ENCODE measurements at regions not wholly inside any gene's neighbourhood (a gene's known extent, or its start where the extent isn't known, plus 50 kb on each side); places are given as distances from the start of the nearest gene placed in this dataset.
"Not testable (repeated sequence)": the region's sequence is repeated elsewhere in the genome, so short reads cannot be mapped to it uniquely, and the experiment has no call there.

DNA sequence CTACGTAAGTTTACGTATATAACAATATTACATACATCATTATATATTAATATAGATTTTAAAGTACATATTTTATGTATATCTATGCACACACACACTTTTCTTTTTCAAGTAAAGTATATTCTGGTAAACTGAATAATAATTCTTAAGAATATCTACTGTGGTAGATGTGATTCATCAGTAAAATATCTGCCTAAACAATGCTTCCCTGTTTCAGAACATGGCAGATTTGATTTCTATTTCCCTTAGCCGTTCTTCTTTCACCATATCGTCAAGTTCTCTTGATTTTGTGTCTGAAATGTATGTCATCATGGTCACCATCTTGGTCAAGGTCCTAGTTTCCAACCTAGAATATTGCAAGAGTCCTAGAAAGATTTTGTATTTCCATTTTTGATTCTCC lies 195.6 kb downstream of the HDGFL1 start:
- H3K4me3 ChIP-seq (ENCODE audit: low read depth, low read length) = no peak overlapping the region
- TF ChIP-seq, protein P1, sequence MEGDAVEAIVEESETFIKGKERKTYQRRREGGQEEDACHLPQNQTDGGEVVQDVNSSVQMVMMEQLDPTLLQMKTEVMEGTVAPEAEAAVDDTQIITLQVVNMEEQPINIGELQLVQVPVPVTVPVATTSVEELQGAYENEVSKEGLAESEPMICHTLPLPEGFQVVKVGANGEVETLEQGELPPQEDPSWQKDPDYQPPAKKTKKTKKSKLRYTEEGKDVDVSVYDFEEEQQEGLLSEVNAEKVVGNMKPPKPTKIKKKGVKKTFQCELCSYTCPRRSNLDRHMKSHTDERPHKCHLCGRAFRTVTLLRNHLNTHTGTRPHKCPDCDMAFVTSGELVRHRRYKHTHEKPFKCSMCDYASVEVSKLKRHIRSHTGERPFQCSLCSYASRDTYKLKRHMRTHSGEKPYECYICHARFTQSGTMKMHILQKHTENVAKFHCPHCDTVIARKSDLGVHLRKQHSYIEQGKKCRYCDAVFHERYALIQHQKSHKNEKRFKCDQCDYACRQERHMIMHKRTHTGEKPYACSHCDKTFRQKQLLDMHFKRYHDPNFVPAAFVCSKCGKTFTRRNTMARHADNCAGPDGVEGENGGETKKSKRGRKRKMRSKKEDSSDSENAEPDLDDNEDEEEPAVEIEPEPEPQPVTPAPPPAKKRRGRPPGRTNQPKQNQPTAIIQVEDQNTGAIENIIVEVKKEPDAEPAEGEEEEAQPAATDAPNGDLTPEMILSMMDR (IDR thresholded peaks at IDR 0.05; ENCODE audit: borderline replicate concordance, insufficient read depth, low read depth, low read length) = no peak

DNA sequence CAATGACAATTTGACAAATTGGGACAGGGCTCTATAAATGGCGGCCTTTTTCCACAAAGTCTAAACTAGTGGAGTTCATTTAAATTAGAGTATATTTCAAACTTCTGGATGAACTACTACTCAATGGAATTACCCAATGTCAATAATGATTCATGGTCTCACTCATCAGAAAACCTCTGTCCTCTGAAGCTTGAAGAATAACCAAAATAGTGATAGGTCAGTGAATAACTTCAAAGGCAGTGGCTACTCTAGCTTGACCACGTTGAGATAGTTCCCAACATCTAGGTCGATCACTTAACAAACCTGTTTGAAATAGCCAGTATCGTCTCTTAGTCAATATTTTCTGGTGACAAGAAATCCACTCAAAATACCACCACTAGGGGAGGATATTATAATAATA lies 197.6 kb downstream of the HDGFL1 start:
- TF ChIP-seq, protein P1 (IDR thresholded peaks at IDR 0.05; ENCODE audit: borderline replicate concordance, insufficient read depth, low read depth, low read length) = no peak
- H3K4me3 ChIP-seq (ENCODE audit: low read depth, low read length) = no peak overlapping the region

DNA sequence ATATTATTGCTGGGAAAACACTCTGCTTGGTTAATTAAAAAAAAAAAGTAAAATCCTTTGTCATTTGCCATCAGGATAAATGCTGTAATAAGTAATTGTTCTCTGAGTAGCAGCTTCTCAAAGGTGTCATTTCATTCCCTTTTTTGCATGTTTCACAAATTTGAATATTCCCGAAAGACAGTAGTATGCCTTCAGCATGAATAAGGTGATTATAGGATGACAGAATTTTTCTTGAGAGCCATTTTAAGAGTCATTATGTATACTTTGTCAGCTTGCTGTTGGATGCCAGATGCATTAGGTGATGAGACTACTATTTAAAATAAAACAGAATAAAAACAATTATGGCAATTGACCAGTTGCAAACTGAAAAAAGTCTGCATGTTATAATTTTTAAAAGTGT lies 200.7 kb downstream of the HDGFL1 start:
- TF ChIP-seq, protein P1 (IDR thresholded peaks at IDR 0.05; ENCODE audit: borderline replicate concordance, insufficient read depth, low read depth, low read length) = no peak

DNA sequence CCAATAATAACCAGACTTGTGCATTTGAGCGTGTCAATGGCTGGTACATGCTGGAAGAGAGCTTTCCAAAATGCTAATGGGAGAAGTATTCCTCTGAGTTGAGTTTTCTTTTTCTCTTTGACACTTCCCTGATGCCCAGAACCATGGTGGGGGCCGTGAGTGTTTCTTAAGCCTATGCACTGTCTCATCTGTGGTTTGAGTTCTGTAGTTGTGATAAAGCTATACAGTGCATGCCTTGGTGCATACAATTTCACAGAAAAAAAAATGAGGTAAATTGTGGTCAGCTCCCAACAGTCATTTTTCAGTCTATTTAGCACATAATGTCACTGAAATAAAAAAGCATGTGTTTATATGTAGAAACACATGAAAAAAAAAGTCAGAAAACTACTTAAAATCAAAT lies 204.8 kb downstream of the HDGFL1 start:
- H3K4me3 ChIP-seq (ENCODE audit: low read depth, low read length) = no peak overlapping the region
- TF ChIP-seq, protein P1 (IDR thresholded peaks at IDR 0.05; ENCODE audit: borderline replicate concordance, insufficient read depth, low read depth, low read length) = no peak

More for the DNA sequence above, 200.7 kb downstream of the HDGFL1 start:
- H3K4me3 ChIP-seq (ENCODE audit: low read depth, low read length) = no peak overlapping the region

DNA sequence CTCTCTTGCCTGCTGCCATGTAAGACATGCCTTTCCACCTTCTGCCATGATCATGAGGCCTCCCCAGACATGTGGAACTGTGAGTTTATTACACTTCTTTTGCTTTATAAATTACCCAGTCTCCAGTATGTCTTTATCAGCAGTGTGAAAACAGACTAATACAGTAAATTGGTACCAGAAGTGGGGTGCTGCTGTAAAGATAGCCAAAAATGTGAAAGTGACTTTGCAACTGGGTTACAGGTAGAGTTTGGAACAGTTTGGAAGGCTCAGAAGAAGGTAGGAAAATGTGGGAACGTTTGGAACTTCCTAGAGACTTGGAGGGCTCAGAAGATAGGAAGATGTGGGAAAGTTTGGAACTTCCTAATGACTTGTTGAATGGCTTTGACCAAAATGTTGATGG lies 209.1 kb downstream of the HDGFL1 start:
- not testable (repeated sequence) for H3K4me3 ChIP-seq (ENCODE audit: low read depth, low read length)

DNA sequence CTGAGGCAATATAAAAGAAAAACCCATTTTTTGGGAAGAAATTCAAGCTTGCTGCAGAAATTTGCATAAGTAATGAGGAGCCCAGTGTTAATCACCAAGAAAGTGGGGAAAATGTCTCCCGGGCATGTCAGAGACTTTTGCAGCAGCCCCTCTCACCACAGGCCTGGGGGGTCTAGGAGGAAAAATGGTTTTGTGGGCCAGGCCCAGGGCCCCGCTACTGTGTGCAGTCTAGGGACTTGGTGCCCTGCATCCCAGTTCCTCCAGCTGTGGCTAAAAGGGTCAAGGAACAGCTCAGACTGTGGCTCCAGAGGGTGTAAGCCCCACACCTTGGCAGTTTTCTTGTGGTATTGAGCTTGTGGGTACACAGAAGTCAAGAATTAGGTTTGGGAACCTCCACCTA lies 209.7 kb downstream of the HDGFL1 start:
- TF ChIP-seq, protein P1 (IDR thresholded peaks at IDR 0.05; ENCODE audit: borderline replicate concordance, insufficient read depth, low read depth, low read length) = no peak
- H3K4me3 ChIP-seq (ENCODE audit: low read depth, low read length) = no peak overlapping the region

DNA sequence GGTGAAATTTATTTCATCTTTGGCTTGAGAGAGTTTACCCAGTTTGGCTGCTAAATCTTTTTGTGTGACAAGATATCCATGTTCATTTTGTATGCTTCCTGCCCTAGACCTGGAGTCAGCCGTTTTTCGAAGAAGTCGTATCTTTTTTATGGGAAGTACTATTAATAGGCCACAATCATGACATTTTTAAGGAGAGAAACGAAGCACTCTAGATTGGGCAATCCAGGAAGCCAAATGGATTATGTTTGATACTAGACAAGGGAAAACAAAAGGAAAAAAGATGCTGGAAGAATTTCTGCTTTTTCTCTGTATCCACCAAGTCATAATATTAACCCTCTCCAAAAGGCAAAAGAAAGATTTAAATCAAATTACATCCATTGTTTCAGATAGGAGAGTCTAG lies 214.6 kb downstream of the HDGFL1 start:
- H3K4me3 ChIP-seq (ENCODE audit: low read depth, low read length) = no peak overlapping the region
- TF ChIP-seq, protein P1 (IDR thresholded peaks at IDR 0.05; ENCODE audit: borderline replicate concordance, insufficient read depth, low read depth, low read length) = no peak

Data from GM12875 (cell line).